ENCODE measurements at regions not wholly inside any gene's neighbourhood (a gene's known extent, or its start where the extent isn't known, plus 50 kb on each side); places are given as distances from the start of the nearest gene placed in this dataset.

GRCh38 chr2:82839036-82839435 lies 1620.0 kb downstream of the SUCLG1 start:
- TF ChIP-seq CTCF (IDR thresholded peaks at IDR 0.05; ENCODE audit: low read length) (no peak), EZH2 (IDR thresholded peaks at IDR 0.05; ENCODE audit: borderline replicate concordance, low read length) (no peak)
